ENCODE measurements at regions not wholly inside any gene's neighbourhood (a gene's known extent, or its start where the extent isn't known, plus 50 kb on each side); places are given as distances from the start of the nearest gene placed in this dataset.

DNA sequence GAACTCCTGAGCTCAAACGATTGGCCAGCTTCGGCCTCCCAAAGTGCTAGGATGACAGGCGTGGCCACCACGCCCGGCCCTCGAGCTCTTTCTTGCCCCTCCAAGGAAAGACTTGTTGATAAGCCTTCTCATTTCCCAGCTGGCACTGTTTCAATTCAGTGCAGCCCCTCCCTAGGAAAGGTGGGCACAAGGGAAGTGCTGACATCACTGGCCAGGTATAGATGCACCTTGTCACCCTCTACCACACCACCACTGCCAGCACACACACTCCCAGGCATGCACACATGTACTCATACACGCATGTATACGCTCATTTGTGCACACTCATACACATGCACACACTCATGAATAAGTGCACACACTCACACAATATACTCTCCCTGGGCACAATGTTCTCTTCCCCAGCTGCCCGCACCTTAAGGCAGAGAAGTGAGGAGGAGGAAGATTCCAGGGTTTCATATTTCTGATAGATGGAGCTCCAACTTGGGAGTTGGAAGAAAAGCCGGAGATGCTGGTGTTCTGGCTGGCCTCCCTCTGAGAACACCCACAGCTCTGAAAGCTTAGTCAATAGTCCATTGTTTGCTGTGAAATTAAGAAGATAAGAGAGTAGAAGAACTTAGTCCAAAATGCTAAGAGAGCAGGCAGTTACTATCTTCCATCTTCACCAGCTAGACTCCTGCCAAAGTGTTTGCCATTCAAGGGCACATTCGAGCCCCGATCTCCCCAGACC is 196.7 kb downstream of the FOXO1 start:
- DNase-seq = no peak

- no peak for DNase-seq
These were observed 195.8 kb downstream of the FOXO1 start for GRCh38 chr13:40470660-40471059.

- DNase-seq = no peak
These were observed 195.4 kb downstream of the FOXO1 start for GRCh38 chr13:40471076-40471475.

DNA sequence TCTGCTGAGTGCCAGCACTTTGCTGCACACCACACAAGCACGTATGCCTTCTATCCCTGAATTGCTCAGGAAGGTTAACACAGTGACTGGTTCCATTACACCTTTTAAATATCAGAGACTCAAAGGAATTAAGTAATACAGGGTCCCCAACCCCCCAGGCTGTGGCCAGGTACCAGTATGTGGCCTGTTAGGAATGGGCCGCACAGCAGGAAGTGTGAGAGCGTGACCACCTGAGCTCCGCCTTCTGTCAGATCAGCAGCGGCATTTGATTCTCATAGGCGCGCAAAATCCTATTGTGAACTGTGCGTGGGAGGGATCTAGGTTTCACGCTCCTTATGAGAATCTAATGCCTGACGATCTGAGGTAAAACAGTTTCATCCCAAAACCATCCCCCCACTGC is 194.5 kb downstream of the FOXO1 start:
- no peak for DNase-seq

DNA sequence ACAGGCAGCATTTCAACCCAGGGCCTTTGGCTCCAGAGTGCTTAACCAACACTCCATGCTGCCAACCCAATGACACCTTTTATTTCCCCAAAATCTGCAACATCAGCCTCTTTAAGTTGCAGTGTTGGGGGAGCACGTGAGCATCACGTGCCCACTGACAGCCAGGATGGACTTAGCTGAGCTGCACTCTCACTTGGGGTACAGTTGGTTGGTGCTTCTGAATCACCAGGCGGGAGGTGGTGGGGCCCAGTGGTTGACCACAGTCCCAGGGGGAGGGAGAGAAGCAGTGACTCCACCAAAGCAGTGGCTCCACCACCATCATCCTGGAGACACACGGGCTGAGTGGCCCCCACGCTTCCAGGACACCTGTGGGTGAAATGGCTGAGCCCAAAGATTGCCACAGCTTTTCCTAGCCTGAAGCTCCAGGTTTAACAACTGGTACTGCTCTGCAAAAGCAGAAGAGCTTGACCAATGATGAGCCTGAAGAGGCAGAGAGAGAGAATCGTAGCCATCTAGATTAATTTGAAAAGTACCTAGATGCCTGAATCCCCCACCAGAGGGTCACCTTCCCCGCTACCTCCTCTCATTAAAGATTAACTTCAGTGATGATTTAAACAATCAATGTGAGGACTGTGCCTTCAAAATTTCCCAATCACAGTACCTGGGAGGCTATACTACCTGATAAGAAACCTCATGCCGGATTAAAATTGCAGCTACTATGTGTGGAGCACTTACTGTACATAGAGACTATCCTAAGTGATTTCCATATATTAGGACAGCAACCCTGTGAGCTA is 193.8 kb downstream of the FOXO1 start:
- DNase-seq = no peak

DNA sequence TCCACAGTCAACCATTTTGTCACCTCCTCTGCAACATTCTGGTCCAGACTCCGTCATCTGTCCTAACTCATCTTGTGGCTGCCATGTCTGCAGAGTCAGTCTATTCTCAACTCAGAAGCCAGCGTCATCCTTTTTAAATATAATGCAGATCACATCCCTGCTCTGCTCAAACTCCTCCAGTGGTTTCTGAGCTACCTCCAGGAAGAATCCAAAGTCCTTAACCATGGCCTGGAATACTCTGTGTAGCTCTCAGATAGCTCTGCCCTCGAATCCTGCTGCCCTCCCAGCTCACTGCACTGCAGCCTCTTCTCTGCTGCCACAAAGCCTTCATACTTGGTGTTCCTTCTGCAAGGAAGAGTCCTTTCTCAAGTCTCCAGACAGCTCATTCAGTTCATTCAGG is 190.8 kb downstream of the FOXO1 start:
- DNase-seq = no peak

DNA sequence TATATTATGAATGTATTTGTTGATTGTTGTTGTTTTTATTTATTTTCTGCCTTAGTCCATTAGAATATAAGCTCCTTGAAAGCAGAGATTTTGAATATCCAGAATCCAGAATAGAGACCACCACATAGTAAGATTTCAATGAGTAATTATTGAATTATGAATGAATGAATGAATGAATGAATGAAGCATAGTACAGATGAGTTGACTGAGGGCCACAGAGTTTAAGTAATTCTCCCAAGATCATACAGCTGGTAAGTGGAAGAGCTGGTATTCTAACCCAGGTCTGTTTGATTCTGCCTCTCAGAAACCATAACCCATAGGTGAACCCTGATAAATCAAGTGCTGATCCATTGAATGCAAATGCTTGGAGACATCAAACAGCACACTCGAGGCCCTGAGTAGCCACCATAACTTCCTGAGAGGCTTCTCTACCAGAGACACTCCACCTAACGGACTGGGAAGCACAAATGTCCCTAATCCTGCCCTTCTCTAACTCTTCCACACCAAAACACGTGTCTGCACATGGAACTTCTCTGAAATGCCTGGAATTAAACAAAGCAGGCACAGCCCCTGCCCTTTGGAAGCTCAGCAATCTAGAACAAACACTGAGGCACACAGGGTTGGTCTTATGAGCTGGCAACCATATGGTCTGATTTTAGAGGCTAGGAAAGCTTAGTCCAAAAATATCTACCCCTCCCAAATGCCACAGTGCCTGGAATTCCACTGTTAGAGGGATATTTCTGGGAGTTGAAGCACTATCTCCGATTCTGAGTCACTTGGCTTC is 190.1 kb downstream of the FOXO1 start:
- DNase-seq = no peak

DNA sequence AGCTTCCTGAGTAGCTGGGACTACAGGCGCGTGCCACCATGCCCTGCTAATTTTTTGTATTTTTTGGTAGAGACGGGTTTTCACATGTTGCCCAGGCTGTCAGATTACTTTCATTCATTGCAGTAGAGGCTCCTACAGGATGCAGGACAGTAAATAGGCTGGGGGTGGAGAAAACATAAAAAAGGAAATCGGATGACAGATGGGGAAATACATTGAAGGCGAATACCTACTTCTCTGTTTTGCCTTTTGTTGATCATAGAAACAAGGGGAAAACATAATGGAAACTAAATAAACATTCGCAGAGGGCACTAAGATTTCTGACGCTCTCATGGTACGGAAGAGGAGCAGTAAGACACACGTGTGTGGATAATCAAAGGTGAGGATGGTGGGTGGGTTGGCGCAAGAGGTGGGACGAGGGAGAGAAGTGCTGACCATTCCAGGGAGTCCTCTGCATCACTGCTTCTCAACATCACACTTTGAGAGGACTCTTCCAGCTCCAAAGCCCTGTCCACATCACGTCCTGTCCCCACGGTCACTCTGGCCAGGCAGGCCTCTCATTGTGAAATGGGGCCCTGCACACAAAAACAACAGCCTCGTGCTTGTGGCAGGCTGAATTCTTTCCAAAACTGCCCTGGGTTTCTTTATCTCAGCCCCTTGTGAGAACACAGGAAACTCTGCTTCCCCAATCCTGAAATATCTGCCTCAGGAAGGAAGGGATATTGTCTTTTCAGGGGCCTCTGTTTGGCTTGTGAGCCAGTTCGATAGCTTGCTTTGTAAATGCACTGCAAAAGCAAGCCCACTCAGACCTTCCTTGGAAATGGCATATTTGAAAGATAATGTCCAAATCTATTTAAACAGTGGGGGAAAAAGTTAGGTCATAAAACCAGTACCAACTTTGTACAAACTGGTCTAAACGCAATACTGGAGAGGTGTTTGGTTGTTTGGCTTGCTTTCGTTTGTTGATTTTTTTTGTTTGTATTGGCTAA is 188.5 kb downstream of the FOXO1 start:
- peak; percentile 13 for DNase-seq

GRCh38 chr13:40478775-40479174 is 187.7 kb downstream of the FOXO1 start:
- no peak for DNase-seq

DNA sequence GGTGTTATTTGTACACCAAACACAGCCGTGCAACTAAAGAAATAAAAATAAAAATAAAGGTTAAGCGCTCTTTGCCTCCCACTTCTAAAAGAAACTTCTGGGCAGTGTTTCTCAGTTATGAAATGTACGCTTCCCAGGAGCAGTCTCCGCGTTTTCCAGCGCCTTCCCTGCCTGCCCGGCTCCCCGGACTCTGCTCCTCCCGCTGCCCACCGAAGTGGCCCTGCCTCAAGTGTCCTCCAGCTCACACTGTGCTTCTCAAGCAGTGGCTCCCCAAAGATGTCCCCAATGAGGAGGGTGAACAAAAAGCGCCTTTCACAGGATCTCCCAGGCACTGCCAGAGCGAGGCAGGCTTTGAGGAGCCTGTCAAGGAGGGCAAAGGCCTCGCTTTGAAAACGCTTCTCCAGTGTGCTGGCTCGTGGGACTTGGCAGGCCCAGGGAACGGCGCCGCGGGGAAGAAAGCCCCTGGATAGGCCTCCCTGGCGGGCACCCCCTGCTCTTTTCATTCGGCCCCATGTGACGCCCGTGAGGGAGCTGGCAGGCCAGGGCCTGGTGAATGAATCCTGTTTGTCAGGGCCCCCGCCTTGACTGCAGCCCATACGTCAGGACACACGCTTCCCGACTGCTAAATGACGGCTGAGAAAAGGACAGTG is 187.1 kb downstream of the FOXO1 start:
- no peak for DNase-seq

GRCh38 chr13:40480012-40480914 is 186.2 kb downstream of the FOXO1 start:
- DNase-seq = peak; percentile 5

DNA sequence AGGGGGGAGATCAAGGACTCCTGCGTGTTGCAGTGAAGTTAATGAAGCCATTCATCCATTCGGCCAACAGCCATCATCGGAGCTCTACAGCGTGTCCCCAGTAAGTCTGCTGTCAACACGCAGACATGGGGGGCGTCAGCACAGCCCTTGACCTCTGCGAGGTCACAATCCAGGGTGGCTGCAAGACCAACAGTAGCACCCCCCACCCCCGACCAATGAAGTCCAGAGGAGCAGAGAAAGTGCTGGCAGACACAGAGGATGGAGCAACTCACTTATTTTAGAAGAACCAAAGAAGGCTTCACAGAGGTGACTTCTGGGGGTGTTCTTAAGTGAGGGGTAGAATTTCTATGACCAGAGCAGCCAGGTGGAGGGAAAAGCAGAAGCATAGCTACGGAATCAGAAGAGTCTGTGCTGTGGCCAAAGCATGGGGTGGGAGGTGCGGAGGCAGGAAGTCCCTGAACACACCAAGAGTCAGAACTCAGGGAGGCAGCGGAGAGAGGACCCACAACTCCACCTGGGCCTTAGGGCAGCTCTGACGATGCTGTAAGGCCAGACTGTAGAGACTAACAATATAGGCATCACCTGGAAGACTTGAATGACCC is 185.4 kb downstream of the FOXO1 start:
- DNase-seq = no peak

GRCh38 chr13:40483601-40484000 is 182.8 kb downstream of the FOXO1 start:
- no peak for DNase-seq

DNA sequence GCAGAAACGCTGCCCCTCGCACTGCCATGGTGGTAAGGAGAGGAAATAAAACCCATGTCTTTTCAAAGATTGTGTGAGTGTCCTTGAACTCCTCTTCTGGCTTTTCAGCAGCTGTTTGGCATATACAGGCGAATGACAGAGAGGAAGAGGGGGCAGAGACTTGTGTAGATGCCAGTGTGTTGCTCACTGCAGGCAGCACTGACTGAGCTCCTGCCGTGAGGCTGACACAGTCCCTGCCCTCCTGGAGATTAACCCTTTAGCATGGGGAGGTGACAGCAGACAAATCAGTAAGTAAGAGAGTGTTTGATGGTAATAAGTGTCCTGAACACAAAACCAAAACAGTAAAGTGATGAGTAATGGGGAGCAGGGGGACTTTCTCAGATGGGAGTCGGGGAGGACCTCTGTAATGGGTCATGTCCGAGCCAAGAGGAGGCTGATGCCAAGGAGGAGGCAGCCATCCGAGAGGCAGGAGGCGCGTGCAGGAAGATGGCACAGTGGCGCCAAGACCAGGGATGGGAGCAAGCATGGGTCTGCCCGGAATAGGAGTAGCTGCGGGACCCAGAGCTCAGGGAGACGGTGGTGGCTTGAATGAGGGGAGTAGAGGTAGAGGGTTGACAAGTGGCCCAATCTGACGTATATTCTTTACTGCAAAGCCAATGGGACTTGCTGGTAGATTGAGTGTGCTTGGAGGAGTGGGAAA is 182.2 kb downstream of the FOXO1 start:
- no peak for DNase-seq

GRCh38 chr13:40484974-40485373 is 181.5 kb downstream of the FOXO1 start:
- no peak for DNase-seq

DNA sequence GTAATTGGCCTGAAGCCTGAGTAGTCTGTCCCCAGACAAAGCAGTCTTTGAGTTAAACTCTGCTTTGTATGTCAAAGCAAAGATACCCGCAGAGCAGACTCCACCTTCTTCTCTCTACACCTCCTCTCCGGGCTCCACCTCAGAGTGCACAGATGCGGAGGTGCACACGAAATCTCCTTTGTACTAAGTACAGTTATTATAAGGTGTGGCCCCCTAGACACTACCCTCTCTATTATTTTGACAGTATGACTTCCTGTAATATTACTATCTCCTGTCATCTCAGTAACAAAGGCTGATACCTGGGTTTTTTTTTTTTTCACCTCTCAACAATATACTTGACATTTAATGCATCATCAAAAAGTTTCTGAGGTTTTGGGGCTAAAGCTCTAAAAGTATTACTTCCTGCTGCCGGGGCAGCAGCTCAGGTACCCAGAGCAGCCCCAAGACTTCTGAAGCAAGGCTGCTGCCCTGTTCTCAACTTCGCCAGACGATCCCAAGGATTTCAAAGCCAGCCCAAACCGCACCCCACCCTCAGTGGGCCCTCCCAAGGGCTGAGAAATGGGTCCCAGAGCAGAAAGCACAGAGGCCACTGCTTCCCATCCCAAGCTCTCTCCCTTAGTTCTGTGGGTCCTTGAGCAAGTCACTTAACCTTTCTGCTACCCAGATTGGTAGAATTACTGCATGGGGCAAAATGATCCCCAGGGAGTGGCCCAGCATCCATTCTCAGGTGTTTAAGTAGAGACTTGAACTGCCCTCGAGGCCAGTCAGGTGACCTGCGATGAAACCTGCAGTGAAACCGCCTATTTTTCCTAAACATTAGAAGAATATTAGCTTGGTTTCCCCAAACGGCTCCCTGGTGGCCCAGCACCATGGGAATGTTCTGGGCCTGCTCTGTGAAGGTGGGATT is 180.6 kb downstream of the FOXO1 start:
- DNase-seq = no peak

DNA sequence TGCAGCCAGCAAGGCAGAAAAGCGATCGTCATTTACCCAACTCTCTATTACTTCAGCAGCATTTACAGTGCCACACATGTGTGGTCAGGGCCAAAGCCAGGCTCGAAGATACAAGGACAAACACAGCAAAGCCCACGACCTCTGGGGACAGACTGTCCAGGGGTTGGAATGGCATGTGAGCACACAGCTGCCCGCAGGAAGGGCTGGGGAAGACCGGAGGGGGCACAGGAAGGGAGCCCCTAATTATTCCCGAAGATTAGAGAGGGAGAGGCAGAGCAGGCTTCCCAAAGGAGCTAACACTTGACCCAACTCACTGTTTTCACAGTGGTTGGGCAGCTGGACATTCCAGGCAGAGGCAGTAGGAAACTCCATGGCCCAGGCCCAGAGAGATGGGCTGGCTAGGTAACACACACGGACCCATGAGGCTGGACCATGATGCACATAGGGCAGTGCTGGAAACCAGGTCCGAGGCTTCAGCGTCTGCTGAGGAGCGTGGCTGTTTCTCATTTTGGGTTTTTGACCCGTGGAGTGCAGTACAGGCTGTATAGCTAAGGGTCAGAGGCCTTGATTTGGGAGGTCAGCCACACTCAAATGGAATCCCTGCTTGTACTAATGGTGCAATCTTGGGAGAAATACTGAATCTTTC is 179.8 kb downstream of the FOXO1 start:
- no peak for DNase-seq

DNA sequence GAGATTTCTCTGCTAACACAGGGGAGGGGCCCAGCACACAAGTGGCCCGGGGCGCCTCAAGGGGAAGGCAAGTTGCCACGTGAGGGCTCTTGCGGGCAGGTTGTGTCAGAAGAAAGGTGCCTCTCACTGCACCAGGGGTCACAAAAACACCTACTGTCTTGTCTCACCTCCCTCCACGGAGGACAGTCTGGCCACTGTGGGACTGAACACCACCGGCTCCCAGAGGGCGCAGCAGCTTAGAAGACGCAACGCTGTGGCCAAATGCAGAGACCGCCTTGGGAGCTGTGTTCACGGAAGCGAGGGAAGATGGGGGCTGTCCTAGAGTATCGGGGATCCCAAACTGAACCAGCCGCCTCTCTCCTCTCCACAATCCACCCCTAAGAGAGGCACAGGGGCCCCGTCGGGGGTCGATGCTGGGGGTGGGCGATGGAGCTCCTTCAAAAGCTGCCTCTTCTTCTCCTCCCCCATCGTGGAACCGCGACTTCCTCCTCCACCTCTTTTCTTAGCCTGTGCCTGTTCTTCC is 177.5 kb downstream of the FOXO1 start:
- DNase-seq = no peak

Measured in eye (tissue), 1 donor.